ENCODE measurements at regions not wholly inside any gene's neighbourhood (a gene's known extent, or its start where the extent isn't known, plus 50 kb on each side); places are given as distances from the start of the nearest gene placed in this dataset.

DNA sequence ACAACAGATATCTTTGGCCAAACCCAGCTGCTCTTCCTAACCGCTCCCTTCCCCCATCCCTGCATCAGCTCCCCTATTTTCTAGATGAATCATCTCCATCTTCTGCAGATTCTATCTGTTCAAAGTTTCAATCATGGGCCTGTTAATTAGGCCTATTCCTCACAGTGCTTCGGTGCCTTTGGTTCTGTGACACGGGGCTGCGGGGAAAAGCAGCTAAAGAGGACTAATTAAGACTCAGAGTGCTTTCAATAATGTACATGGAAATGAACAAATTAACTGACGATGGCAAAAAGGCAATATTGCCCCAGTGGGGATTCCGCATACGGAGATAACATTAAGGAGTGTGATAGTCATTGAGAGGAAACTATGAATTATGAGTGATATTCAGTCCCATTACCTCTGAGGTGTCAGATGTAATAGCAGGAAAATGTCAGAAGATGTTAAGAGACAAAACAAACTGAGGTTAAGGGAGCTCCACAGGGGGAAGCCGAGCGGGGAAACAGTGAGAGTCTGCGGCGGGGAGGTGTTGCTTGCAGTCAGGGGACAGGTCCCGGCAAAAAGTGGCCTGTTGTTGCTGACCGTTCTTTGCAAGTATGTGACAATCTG, 716.9 kb downstream of the TYW1 start:
- Histone ChIP-seq H3K27me3 (ENCODE audit: control insufficient read depth, insufficient read depth, low read length) (no peaks in the 10 kb centered on the region), H3K4me1 (no peaks in the 10 kb centered on the region), H3K9ac (no peak overlapping the region), H3K4me2 (ENCODE audit: low read length) (no peak overlapping the region), H3K9me3 (ENCODE audit: control insufficient read depth, low read length) (no peaks in the 10 kb centered on the region), H3K79me2 (no peaks in the 10 kb centered on the region), H3K36me3 (ENCODE audit: control insufficient read depth, insufficient read depth, low read length) (no peaks in the 10 kb centered on the region), H2AFZ (no peak overlapping the region), H3K27ac (no peak overlapping the region), H3K4me3 (ENCODE audit: low read depth, low read length) (no peak overlapping the region)
- TF ChIP-seq, protein P1, sequence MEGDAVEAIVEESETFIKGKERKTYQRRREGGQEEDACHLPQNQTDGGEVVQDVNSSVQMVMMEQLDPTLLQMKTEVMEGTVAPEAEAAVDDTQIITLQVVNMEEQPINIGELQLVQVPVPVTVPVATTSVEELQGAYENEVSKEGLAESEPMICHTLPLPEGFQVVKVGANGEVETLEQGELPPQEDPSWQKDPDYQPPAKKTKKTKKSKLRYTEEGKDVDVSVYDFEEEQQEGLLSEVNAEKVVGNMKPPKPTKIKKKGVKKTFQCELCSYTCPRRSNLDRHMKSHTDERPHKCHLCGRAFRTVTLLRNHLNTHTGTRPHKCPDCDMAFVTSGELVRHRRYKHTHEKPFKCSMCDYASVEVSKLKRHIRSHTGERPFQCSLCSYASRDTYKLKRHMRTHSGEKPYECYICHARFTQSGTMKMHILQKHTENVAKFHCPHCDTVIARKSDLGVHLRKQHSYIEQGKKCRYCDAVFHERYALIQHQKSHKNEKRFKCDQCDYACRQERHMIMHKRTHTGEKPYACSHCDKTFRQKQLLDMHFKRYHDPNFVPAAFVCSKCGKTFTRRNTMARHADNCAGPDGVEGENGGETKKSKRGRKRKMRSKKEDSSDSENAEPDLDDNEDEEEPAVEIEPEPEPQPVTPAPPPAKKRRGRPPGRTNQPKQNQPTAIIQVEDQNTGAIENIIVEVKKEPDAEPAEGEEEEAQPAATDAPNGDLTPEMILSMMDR (IDR thresholded peaks at IDR 0.05), result no peak

DNA sequence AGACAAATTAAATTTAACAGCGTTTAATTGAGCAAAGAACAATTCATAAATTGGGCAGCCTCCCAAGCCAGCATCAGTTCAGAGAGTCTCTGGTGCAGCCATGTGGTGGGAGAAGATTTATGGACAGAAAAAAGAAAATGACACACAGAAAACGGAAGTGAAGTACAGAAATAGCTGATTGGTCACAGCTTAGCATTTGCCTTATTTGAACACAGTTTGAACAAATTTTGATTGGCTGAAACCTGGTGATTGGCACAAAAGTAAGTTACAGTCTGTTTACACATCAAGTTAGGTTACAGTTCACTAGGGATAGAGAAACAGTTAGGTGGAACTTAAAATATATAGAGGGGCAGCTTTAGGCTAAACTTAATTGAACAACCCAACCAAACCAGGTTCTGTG, 720.1 kb downstream of the TYW1 start:
- no peaks in the 10 kb centered on the region for H3K4me1 ChIP-seq
- no peak overlapping the region for H3K9ac ChIP-seq
- H3K4me2 ChIP-seq (ENCODE audit: low read length), result no peak overlapping the region
- no peak overlapping the region for H3K4me3 ChIP-seq (ENCODE audit: low read depth, low read length)
- TF ChIP-seq, protein P1 (IDR thresholded peaks at IDR 0.05), result no peak
- no peak overlapping the region for H3K27ac ChIP-seq
- H3K36me3 ChIP-seq (ENCODE audit: control insufficient read depth, insufficient read depth, low read length), result no peaks in the 10 kb centered on the region
- no peaks in the 10 kb centered on the region for H3K27me3 ChIP-seq (ENCODE audit: control insufficient read depth, insufficient read depth, low read length)
- H2AFZ ChIP-seq, result no peak overlapping the region
- no peaks in the 10 kb centered on the region for H3K9me3 ChIP-seq (ENCODE audit: control insufficient read depth, low read length)
- H3K79me2 ChIP-seq, result no peaks in the 10 kb centered on the region

DNA sequence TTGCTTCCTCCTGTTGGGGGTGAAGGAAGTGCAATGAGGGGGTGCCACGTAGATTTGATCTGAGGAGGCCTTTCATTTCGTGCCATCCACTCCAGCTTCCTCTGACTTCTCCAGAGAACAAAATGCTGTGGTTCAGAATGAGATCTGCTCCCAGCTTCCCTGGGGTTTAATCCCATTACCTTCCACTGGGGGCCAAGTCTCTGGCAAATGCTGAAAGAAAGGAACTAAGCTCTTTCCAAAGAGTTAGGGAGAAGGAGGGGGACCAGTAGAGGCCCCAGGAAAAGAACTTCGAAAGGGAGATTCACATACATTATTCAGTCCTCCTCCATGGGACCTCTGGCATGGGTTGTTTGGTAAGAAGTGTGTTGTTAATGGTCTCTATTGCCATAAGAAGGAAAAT, 727.0 kb downstream of the TYW1 start:
- Histone ChIP-seq H3K27me3 (ENCODE audit: control insufficient read depth, insufficient read depth, low read length) (no peaks in the 10 kb centered on the region), H2AFZ (no peak overlapping the region), H3K79me2 (no peaks in the 10 kb centered on the region), H3K4me3 (ENCODE audit: low read depth, low read length) (no peak overlapping the region), H3K9me3 (ENCODE audit: control insufficient read depth, low read length) (no peaks in the 10 kb centered on the region), H3K4me1 (no peaks in the 10 kb centered on the region), H3K4me2 (ENCODE audit: low read length) (no peak overlapping the region), H3K27ac (no peak overlapping the region), H3K36me3 (ENCODE audit: control insufficient read depth, insufficient read depth, low read length) (no peaks in the 10 kb centered on the region), H3K9ac (no peak overlapping the region)
- TF ChIP-seq, protein P1 (IDR thresholded peaks at IDR 0.05), result no peak

DNA sequence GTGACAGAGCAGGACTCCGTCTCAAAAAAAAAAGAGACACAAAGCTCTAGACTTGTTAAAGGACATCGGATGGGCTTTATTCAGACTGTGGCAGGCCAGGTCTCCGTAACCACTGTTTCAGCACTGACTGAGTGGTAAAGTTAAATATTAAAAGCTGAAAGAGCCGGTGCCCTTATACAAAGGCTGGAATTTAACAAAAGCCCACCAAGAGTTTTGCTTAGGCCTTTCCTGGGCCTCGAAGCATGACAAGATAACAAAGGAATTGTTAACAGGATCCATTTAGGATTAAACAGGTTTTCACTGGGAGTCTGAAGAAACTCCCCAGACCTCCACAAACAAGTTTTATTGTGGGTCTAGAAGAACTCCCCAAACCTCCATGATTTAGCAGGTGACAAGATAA, 727.8 kb downstream of the TYW1 start:
- Histone ChIP-seq H3K4me1 (no peaks in the 10 kb centered on the region), H3K4me3 (ENCODE audit: low read depth, low read length) (no peak overlapping the region), H3K9me3 (ENCODE audit: control insufficient read depth, low read length) (no peaks in the 10 kb centered on the region), H3K79me2 (no peaks in the 10 kb centered on the region), H3K9ac (no peak overlapping the region), H3K27ac (no peak overlapping the region), H3K4me2 (ENCODE audit: low read length) (no peak overlapping the region), H3K36me3 (ENCODE audit: control insufficient read depth, insufficient read depth, low read length) (no peaks in the 10 kb centered on the region), H2AFZ (no peak overlapping the region), H3K27me3 (ENCODE audit: control insufficient read depth, insufficient read depth, low read length) (no peaks in the 10 kb centered on the region)
- TF ChIP-seq, protein P1 (IDR thresholded peaks at IDR 0.05), result no peak

DNA sequence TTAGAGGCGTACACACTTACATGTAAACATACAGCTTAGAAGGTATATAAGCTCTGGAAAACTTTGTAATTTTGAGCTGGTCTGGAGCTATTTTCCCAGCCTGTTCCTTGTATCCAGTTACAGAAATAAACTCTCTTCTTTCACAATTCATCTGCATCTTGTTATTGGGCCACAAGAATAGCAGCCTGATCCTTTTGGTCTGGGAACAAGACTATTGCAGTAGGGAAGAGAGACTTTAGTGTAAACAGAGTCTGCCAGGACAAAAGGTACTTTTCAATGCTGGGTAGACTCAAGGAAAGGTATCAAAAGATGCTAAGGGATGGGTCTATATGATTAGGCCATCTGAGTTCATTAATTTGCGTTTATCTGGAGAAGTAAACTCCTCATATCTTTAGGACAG, 728.3 kb downstream of the TYW1 start:
- Histone ChIP-seq H3K27me3 (ENCODE audit: control insufficient read depth, insufficient read depth, low read length) (no peaks in the 10 kb centered on the region), H3K4me1 (no peaks in the 10 kb centered on the region), H2AFZ (no peak overlapping the region)

More for the DNA sequence above, 728.3 kb downstream of the TYW1 start:
- Histone ChIP-seq H3K9ac (no peak overlapping the region), H3K4me3 (ENCODE audit: low read depth, low read length) (no peak overlapping the region), H3K27ac (no peak overlapping the region), H3K79me2 (no peaks in the 10 kb centered on the region), H3K36me3 (ENCODE audit: control insufficient read depth, insufficient read depth, low read length) (no peaks in the 10 kb centered on the region), H3K9me3 (ENCODE audit: control insufficient read depth, low read length) (no peaks in the 10 kb centered on the region), H3K4me2 (ENCODE audit: low read length) (no peak overlapping the region)
- TF ChIP-seq, protein P1 (IDR thresholded peaks at IDR 0.05), result no peak
